SK-N-SH (cell line): ENCODE measurements at regions not wholly inside any gene's neighbourhood (a gene's known extent, or its start where the extent isn't known, plus 50 kb on each side); places are given as distances from the start of the nearest gene placed in this dataset.

Experiments
- CTCF ChIA-PET: fragments of 300-600, 350-600 bp; formaldehyde crosslinking; extraction: SDS; loops from one replicate; lab custom pipeline; 2021; lab: Yijun Ruan, JAX
- POLR2A ChIA-PET: fragments of 350-600 bp; sonication (Branson Sonifier 250); formaldehyde crosslinking; extraction: SDS; loops from one replicate; lab custom pipeline; 2020; ENCODE audit warnings: antibody characterized with exemption, inconsistent platforms; lab: Yijun Ruan, JAX
- DNase-seq: peaks from one replicate; pipeline ENCODE4 v3.0.0; 2012
- H2AFZ ChIP-seq: fragments of 200-600 bp; sonication (generic); 2 replicates; pipeline ENCODE4 v1.8.1; 2016; ENCODE audit warnings: antibody characterized with exemption, mild to moderate bottlenecking, low read depth
- H3F3A ChIP-seq: fragments of 200-600 bp; sonication (generic); replicated peaks from 2 replicates; pipeline ENCODE3; 2016; ENCODE audit warnings: antibody characterized with exemption, mild to moderate bottlenecking; ENCODE audit not compliant: insufficient read depth
- H3K27ac ChIP-seq, 2 experiments: fragments of 200-500 bp in 1 of 2; fragments of 200-600 bp in 1 of 2; sonication (Bioruptor generic) in 1 of 2; sonication (generic), shearing (Covaris generic) in 1 of 2; 2 replicates each; pipeline versions ENCODE4 v1.5.1 to v1.6.1; 2014 to 2016; ENCODE audit warnings: low read depth in 2 of 2, inconsistent platforms in 1 of 2, low read length in 1 of 2, mild to moderate bottlenecking in 1 of 2, mixed read lengths in 1 of 2
- H3K27me3 ChIP-seq: fragments of 200-600 bp; sonication (generic), shearing (Covaris generic); 2 replicates; pipeline ENCODE4 v1.6.1; 2016; ENCODE audit warnings: mixed run types; ENCODE audit not compliant: insufficient read depth
- H3K36me3 ChIP-seq, 2 experiments: fragments of 200-500 bp in 1 of 2; fragments of 200-600 bp in 1 of 2; sonication (Bioruptor generic) in 1 of 2; sonication (generic) in 1 of 2; replicated peaks in 1 of 2; 2 replicates each; pipeline versions ENCODE3 to v1.5.1; 2014 to 2016; ENCODE audit warnings: low read length in 1 of 2, mild to moderate bottlenecking in 1 of 2; ENCODE audit not compliant: insufficient read depth in 2 of 2, control insufficient read depth in 1 of 2
- H3K4me1 ChIP-seq, 2 experiments: fragments of 200-500 bp in 1 of 2; fragments of 200-600 bp in 1 of 2; sonication (Bioruptor generic) in 1 of 2; sonication (generic), shearing (Covaris generic) in 1 of 2; 2 replicates each; pipeline versions ENCODE4 v1.5.1 to v1.6.1; 2014 to 2016; ENCODE audit warnings: low read depth in 1 of 2, low read length in 1 of 2, mixed run types in 1 of 2; ENCODE audit not compliant: insufficient read depth in 2 of 2, control insufficient read depth in 1 of 2
- H3K4me2 ChIP-seq: fragments of 200-600 bp; sonication (generic), shearing (Covaris generic); 2 replicates; pipeline ENCODE4 v1.6.1; 2017; ENCODE audit warnings: mixed run types
- H3K4me3 ChIP-seq, 2 experiments: fragments of 200-500 bp in 1 of 2; fragments of 200-600 bp in 1 of 2; sonication (Bioruptor generic) in 1 of 2; sonication (generic), shearing (Covaris generic) in 1 of 2; 2 replicates each; pipeline versions ENCODE4 v1.5.1 to v1.8.1; 2014 to 2016; ENCODE audit warnings: low read depth in 2 of 2, inconsistent platforms in 1 of 2, low read length in 1 of 2, mild to moderate bottlenecking in 1 of 2, mixed read lengths in 1 of 2, moderate library complexity in 1 of 2
- H3K79me2 ChIP-seq: fragments of 200-600 bp; sonication (generic); 2 replicates; pipeline ENCODE4 v1.8.1; 2017; ENCODE audit warnings: mild to moderate bottlenecking; ENCODE audit not compliant: insufficient read depth
- H3K9ac ChIP-seq: fragments of 200-600 bp; sonication (generic); 2 replicates; pipeline ENCODE4 v1.6.1; 2017; ENCODE audit warnings: mixed run types
- H3K9me2 ChIP-seq: fragments of 200-600 bp; sonication (generic); 2 replicates; pipeline ENCODE4 v1.6.1; 2017; ENCODE audit warnings: mixed run types
- H3K9me3 ChIP-seq: fragments of 200-600 bp; sonication (generic); 2 replicates; pipeline ENCODE4 v1.6.1; 2017; ENCODE audit warnings: mixed run types, mild to moderate bottlenecking, moderate library complexity
- H4K20me1 ChIP-seq: fragments of 200-600 bp; sonication (generic); 2 replicates; pipeline ENCODE4 v1.6.1; 2017; ENCODE audit warnings: mild to moderate bottlenecking, mixed run types; ENCODE audit not compliant: insufficient read depth
- CHD2 ChIP-seq: fragments of 150-350 bp; IDR thresholded peaks from 2 replicates; pipeline ENCODE4 v1.6.1; 2018; ENCODE audit warnings: low read length; ENCODE audit not compliant: partially characterized antibody
- CTCF ChIP-seq: fragments of 200-600 bp; sonication (generic); IDR thresholded peaks from 2 replicates; pipeline ENCODE4 v1.6.1; 2017; ENCODE audit warnings: antibody characterized with exemption, mild to moderate bottlenecking, moderate library complexity
- EP300 ChIP-seq, 2 experiments: IDR thresholded peaks; 2 replicates each; pipeline versions ENCODE4 v1.4.0 to v1.6.1; 2012; ENCODE audit warnings: borderline replicate concordance in 1 of 2, low read depth in 1 of 2, low read length in 1 of 2
- EZH2phosphoT487 ChIP-seq: fragments of 200-600 bp; sonication (generic); IDR thresholded peaks from 2 replicates; pipeline ENCODE4 v1.6.1; 2017; ENCODE audit warnings: low read depth, mixed run types, mild to moderate bottlenecking, antibody characterized with exemption, moderate library complexity, borderline replicate concordance
- IRF3 ChIP-seq: fragments of 150-350 bp; IDR thresholded peaks from 2 replicates; pipeline ENCODE4 v1.6.1; 2016; ENCODE audit warnings: mild to moderate bottlenecking, low read depth, low read length
- JUND ChIP-seq: IDR thresholded peaks from 2 replicates; pipeline ENCODE4 v1.4.0; 2012
- MAX ChIP-seq: IDR thresholded peaks from 2 replicates; pipeline ENCODE4 v1.4.0; 2012; ENCODE audit warnings: low read depth
- MXI1 ChIP-seq: IDR thresholded peaks from 2 replicates; pipeline ENCODE4 v1.6.1; 2012; ENCODE audit warnings: mild to moderate bottlenecking, low read depth, low read length, improper control_type of control experiment
- NRF1 ChIP-seq: IDR thresholded peaks from 2 replicates; pipeline ENCODE4 v1.6.1; 2012; ENCODE audit warnings: low read depth, mild to moderate bottlenecking, low read length
- PBX3 ChIP-seq: IDR thresholded peaks from 2 replicates; pipeline ENCODE4; 2012
- RAD21 ChIP-seq: IDR thresholded peaks from 2 replicates; pipeline ENCODE4 v1.6.1; 2012; ENCODE audit warnings: mild to moderate bottlenecking, low read length
- REST ChIP-seq: IDR thresholded peaks from 2 replicates; pipeline ENCODE4 v1.6.1; 2012; ENCODE audit warnings: mild to moderate bottlenecking, low read depth, low read length, moderate library complexity
- RXRA ChIP-seq: IDR thresholded peaks from 2 replicates; pipeline ENCODE4 v1.4.0; 2012; ENCODE audit warnings: low read depth, mild to moderate bottlenecking, borderline replicate concordance
- SIN3A ChIP-seq: IDR thresholded peaks from 2 replicates; pipeline ENCODE4 v1.6.1; 2012; ENCODE audit warnings: low read depth, mild to moderate bottlenecking, low read length, moderate library complexity, borderline replicate concordance
- SMC3 ChIP-seq: IDR thresholded peaks from 2 replicates; pipeline ENCODE4 v1.6.1; 2012; ENCODE audit warnings: low read depth, low read length, improper control_type of control experiment
- TEAD4 ChIP-seq: IDR thresholded peaks from 2 replicates; pipeline ENCODE4 v1.4.0; 2012; ENCODE audit warnings: mild to moderate bottlenecking, borderline replicate concordance; ENCODE audit not compliant: insufficient read depth
- YY1 ChIP-seq: IDR thresholded peaks from 2 replicates; pipeline ENCODE4 v1.4.0; 2012; ENCODE audit warnings: low read depth, mild to moderate bottlenecking
- ZBTB33 ChIP-seq: IDR thresholded peaks from 2 replicates; pipeline ENCODE4 v1.4.0; 2012; ENCODE audit warnings: low read depth, borderline replicate concordance
- whole genome bisulfite sequencing: methylation state at CpG from one replicate; pipeline ENCODE4 v1.1.6; 2017; ENCODE audit warnings: low lambda C conversion rate; 5-methylcytosine and 5-hydroxymethylcytosine counted together

GRCh38 chr5:14008819-14009311, 64.4 kb upstream of the DNAH5 start (continued):
- TF ChIP-seq EP300 (IDR thresholded peaks at IDR 0.05; ENCODE audit: borderline replicate concordance in 1 of 2, low read depth in 1 of 2, low read length in 1 of 2) (no peak), EZH2phosphoT487 (no peak), JUND (no peak), RAD21 (no peak), REST (no peak), RXRA (no peak), MXI1 (no peak)

GRCh38 chr5:14006823-14007520, 62.5 kb upstream of the DNAH5 start:
- Histone ChIP-seq H3K27ac (no peak overlapping the region), H3K9me2 (no peaks in the 10 kb centered on the region), H2AFZ (no peak overlapping the region), H3K4me1 (no peaks in the 10 kb centered on the region; a peak in 2 of 4 replicates), H4K20me1 (no peaks in the 10 kb centered on the region), H3F3A (peaks cover 14% of the 10 kb centered on the region), H3K4me2 (no peak overlapping the region), H3K79me2 (no peaks in the 10 kb centered on the region), H3K9me3 (no peaks in the 10 kb centered on the region), H3K9ac (no peak overlapping the region), H3K4me3 (no peak overlapping the region), H3K36me3 (no peaks in the 10 kb centered on the region), H3K27me3 (no peaks in the 10 kb centered on the region)
- TF ChIP-seq JUND = no peak
- TF ChIP-seq IRF3 = no peak
- TF ChIP-seq SMC3 = no peak
- TF ChIP-seq TEAD4 = no peak
- TF ChIP-seq YY1 = no peak
- no peak for TF ChIP-seq RAD21
- no peak for TF ChIP-seq SIN3A
- no peak for TF ChIP-seq NRF1
- TF ChIP-seq ZBTB33 = no peak
- TF ChIP-seq MAX = no peak
- TF ChIP-seq PBX3 = no peak
- TF ChIP-seq EP300 (IDR thresholded peaks at IDR 0.05; ENCODE audit: borderline replicate concordance in 1 of 2, low read depth in 1 of 2, low read length in 1 of 2) = no peak
- TF ChIP-seq CHD2 = no peak
- TF ChIP-seq CTCF = no peak
- POLR2A ChIA-PET = no interaction called here
- CTCF ChIA-PET = interaction anchor here (0.6 to 4.7 kb wide), 4 partner anchors 12 to 345 kb away, joined by 3 to 21 read pairs (median 3); no protein-coding TSS in a partner anchor
- 81% methylated on average over 6 of the region's 6 CpGs for WGBS
- DNase-seq = no peak
